H1 (cell line): ENCODE measurements at regions not wholly inside any gene's neighbourhood (a gene's known extent, or its start where the extent isn't known, plus 50 kb on each side); places are given as distances from the start of the nearest gene placed in this dataset.

Experiments
- CTCF ChIA-PET: fragments of 300-600 bp; sonication (Branson Sonifier 250); formaldehyde crosslinking; loops from one replicate; lab custom pipeline; 2021; ENCODE audit not compliant: partially characterized antibody; lab: Charles Lee
- POLR2A ChIA-PET: fragments of 300-600 bp; sonication (Branson Sonifier 250); formaldehyde crosslinking; loops from one replicate; lab custom pipeline; 2021; ENCODE audit warnings: inconsistent platforms; ENCODE audit not compliant: partially characterized antibody; lab: Charles Lee
- DNase-seq, 2 experiments: peaks; one replicate each; pipeline versions ENCODE4 v3.0.0 to v3.0.0-alpha.2; 2010 to 2022; ENCODE audit warnings: low spot score in 2 of 2, low read depth in 1 of 2, mixed read lengths in 1 of 2
- FAIRE-seq: peaks from 2 replicates; lab custom pipeline; 2011; peaks lifted over from hg19 to GRCh38; lab: Jason Lieb, UNC
- H2AFZ ChIP-seq: 2 replicates; pipeline ENCODE4 v1.8.1; 2012; ENCODE audit warnings: low read length, inconsistent platforms
- H2AK5ac ChIP-seq: 2 replicates; pipeline ENCODE4 v1.6.1; 2013; ENCODE audit warnings: low read depth, low read length
- H2BK120ac ChIP-seq: replicated peaks from 2 replicates; pipeline ENCODE3; 2013; ENCODE audit warnings: low read depth, low read length, inconsistent platforms
- H2BK12ac ChIP-seq: 2 replicates; pipeline ENCODE4 v1.6.1; 2013; ENCODE audit warnings: low read depth, low read length
- H2BK15ac ChIP-seq: 2 replicates; pipeline ENCODE4 v1.6.1; 2013; ENCODE audit warnings: low read length
- H2BK20ac ChIP-seq: 2 replicates; pipeline ENCODE4 v1.6.1; 2013; ENCODE audit warnings: low read length
- H2BK5ac ChIP-seq: 2 replicates; pipeline ENCODE4 v1.6.1; 2013; ENCODE audit warnings: low read depth, low read length
- H3K14ac ChIP-seq: 2 replicates; pipeline ENCODE4 v1.6.1; 2013; ENCODE audit warnings: inconsistent platforms; ENCODE audit not compliant: insufficient read length
- H3K18ac ChIP-seq: 2 replicates; pipeline ENCODE4 v1.6.1; 2013; ENCODE audit warnings: low read length; ENCODE audit errors: extremely low read depth
- H3K23ac ChIP-seq: 2 replicates; pipeline ENCODE4 v1.6.1; 2013; ENCODE audit warnings: inconsistent platforms; ENCODE audit not compliant: insufficient read length
- H3K23me2 ChIP-seq: 2 replicates; pipeline ENCODE4 v1.6.1; 2013; ENCODE audit warnings: low read depth, low read length
- H3K27ac ChIP-seq: 2 replicates; pipeline ENCODE4 v1.6.1; 2011; ENCODE audit warnings: low read depth, low read length, inconsistent platforms
- H3K27me3 ChIP-seq, 4 experiments: replicated peaks in 1 of 4; 1 replicate in 1 of 4; 2 replicates in 3 of 4; pipeline versions ENCODE4 v1.6.1 to v1.8.1; 2011 to 2013; ENCODE audit warnings: low read length in 3 of 4, mild to moderate bottlenecking in 3 of 4, inconsistent platforms in 2 of 4, mixed read lengths in 2 of 4, moderate library complexity in 1 of 4; ENCODE audit not compliant: control insufficient read depth in 3 of 4, insufficient read depth in 3 of 4; ENCODE audit errors: extremely low read depth in 1 of 4
- H3K36me3 ChIP-seq, 4 experiments: 2 replicates each; pipeline versions ENCODE4 v1.6.1 to v1.8.1; 2011 to 2013; ENCODE audit warnings: mild to moderate bottlenecking in 4 of 4, low read length in 3 of 4, moderate library complexity in 2 of 4, control low read depth in 1 of 4, inconsistent platforms in 1 of 4; ENCODE audit not compliant: insufficient read depth in 4 of 4, control insufficient read depth in 2 of 4
- H3K4ac ChIP-seq: replicated peaks from 2 replicates; pipeline ENCODE3; 2013; ENCODE audit warnings: low read length, low read depth, mixed read lengths, inconsistent platforms; ENCODE audit not compliant: insufficient read length
- H3K4me1 ChIP-seq, 4 experiments: replicated peaks in 1 of 4; 1 replicate in 1 of 4; 2 replicates in 3 of 4; pipeline versions ENCODE4 v1.6.1 to v1.8.1; 2011 to 2013; ENCODE audit warnings: low read length in 3 of 4, inconsistent platforms in 2 of 4, mixed read lengths in 1 of 4; ENCODE audit not compliant: insufficient read depth in 4 of 4, control insufficient read depth in 3 of 4
- H3K4me2 ChIP-seq, 2 experiments: 2 replicates each; pipeline versions ENCODE4 v1.6.1 to v1.8.1; 2011 to 2013; ENCODE audit warnings: low read depth in 2 of 2, low read length in 2 of 2, control low read depth in 1 of 2, inconsistent platforms in 1 of 2, mild to moderate bottlenecking in 1 of 2; ENCODE audit not compliant: insufficient read depth in 1 of 2
- H3K4me3 ChIP-seq, 4 experiments: fragments of 200-600, 300-600 bp in 1 of 4; sonication (generic), shearing (Covaris generic), sonication (Bioruptor Twin) in 1 of 4; 2 replicates each; pipeline versions ENCODE4 v1.5.1 to v1.8.1; 2011 to 2016; ENCODE audit warnings: low read length in 4 of 4, low read depth in 3 of 4, control low read depth in 2 of 4, inconsistent platforms in 2 of 4, mild to moderate bottlenecking in 2 of 4, mixed read lengths in 1 of 4, moderate library complexity in 1 of 4; ENCODE audit not compliant: insufficient read depth in 2 of 4; ENCODE audit errors: extremely low read depth in 1 of 4
- H3K56ac ChIP-seq: replicated peaks from 2 replicates; pipeline ENCODE3; 2013; ENCODE audit warnings: low read depth, mild to moderate bottlenecking, mixed read lengths, low read length, inconsistent platforms; ENCODE audit not compliant: insufficient read length
- H3K79me1 ChIP-seq: 2 replicates; pipeline ENCODE4 v1.6.1; 2013; ENCODE audit warnings: low read depth, low read length, control low read depth
- H3K79me2 ChIP-seq, 2 experiments: 2 replicates each; pipeline versions ENCODE4 v1.6.1 to v1.8.1; 2012 to 2013; ENCODE audit warnings: low read length in 2 of 2, mild to moderate bottlenecking in 2 of 2, inconsistent platforms in 1 of 2; ENCODE audit not compliant: insufficient read depth in 2 of 2, control insufficient read depth in 1 of 2
- H3K9ac ChIP-seq, 4 experiments: replicated peaks in 1 of 4; 1 replicate in 1 of 4; 2 replicates in 3 of 4; pipeline versions ENCODE4 v1.6.1 to v1.8.1; 2011 to 2013; ENCODE audit warnings: low read depth in 3 of 4, low read length in 3 of 4, control low read depth in 2 of 4, mild to moderate bottlenecking in 2 of 4, moderate library complexity in 2 of 4, inconsistent platforms in 1 of 4; ENCODE audit errors: extremely low read depth in 1 of 4
- H3K9me3 ChIP-seq, 2 experiments: 2 replicates each; pipeline versions ENCODE4 v1.6.1 to v1.8.1; 2012 to 2013; ENCODE audit warnings: mild to moderate bottlenecking in 2 of 2, moderate library complexity in 2 of 2, control low read depth in 1 of 2, inconsistent platforms in 1 of 2, low read depth in 1 of 2, low read length in 1 of 2, mixed read lengths in 1 of 2; ENCODE audit not compliant: insufficient read depth in 2 of 2
- H4K20me1 ChIP-seq, 2 experiments: replicated peaks in 1 of 2; 2 replicates each; pipeline versions ENCODE3 to v1.8.1; 2011 to 2013; ENCODE audit warnings: inconsistent platforms in 2 of 2, low read length in 2 of 2, mild to moderate bottlenecking in 1 of 2; ENCODE audit not compliant: insufficient read depth in 2 of 2, control insufficient read depth in 1 of 2
- H4K5ac ChIP-seq: 2 replicates; pipeline ENCODE4 v1.6.1; 2013; ENCODE audit warnings: low read length, low read depth, mixed read lengths, inconsistent platforms; ENCODE audit not compliant: insufficient read length
- H4K8ac ChIP-seq: 2 replicates; pipeline ENCODE4 v1.8.0; 2013; ENCODE audit warnings: mild to moderate bottlenecking, moderate library complexity, low read length, inconsistent platforms; ENCODE audit not compliant: insufficient read depth; ENCODE audit errors: extremely low read depth
- H4K91ac ChIP-seq: replicated peaks from 2 replicates; pipeline ENCODE3; 2013; ENCODE audit warnings: low read length, mixed read lengths, inconsistent platforms; ENCODE audit not compliant: insufficient read length
- BRCA1 ChIP-seq: IDR thresholded peaks from 2 replicates; pipeline ENCODE4 v1.6.1; 2012; ENCODE audit warnings: low read depth, low read length, improper control_type of control experiment
- HDAC6 ChIP-seq: IDR thresholded peaks from one replicate; pipeline ENCODE4 v1.7.1; 2012; ENCODE audit warnings: low read depth, mild to moderate bottlenecking, inconsistent platforms, low read length, moderate library complexity
- MAFK ChIP-seq: IDR thresholded peaks from 2 replicates; pipeline ENCODE4 v1.6.1; 2012; ENCODE audit warnings: low read depth, mild to moderate bottlenecking, improper control_type of control experiment, low read length
- MAX ChIP-seq: IDR thresholded peaks from 2 replicates; pipeline ENCODE4 v1.6.1; 2012; ENCODE audit warnings: inconsistent platforms
- WGBS, 2 experiments: shearing (Covaris generic) in 1 of 2; methylation state at CpG; one replicate each; pipeline versions ENCODE4 v1.1.6 to v1.1.7; 2013 to 2015; ENCODE audit warnings: low lambda C conversion rate in 2 of 2, mixed read lengths in 2 of 2, inconsistent platforms in 1 of 2, low coverage in 1 of 2, missing lambda C conversion rate in 1 of 2; ENCODE audit not compliant: insufficient replicate concordance in 2 of 2, insufficient coverage in 1 of 2, insufficient read length in 1 of 2; ENCODE audit errors: extremely low coverage in 1 of 2, missing lambda C conversion rate in 1 of 2; 5-methylcytosine and 5-hydroxymethylcytosine counted together

DNA sequence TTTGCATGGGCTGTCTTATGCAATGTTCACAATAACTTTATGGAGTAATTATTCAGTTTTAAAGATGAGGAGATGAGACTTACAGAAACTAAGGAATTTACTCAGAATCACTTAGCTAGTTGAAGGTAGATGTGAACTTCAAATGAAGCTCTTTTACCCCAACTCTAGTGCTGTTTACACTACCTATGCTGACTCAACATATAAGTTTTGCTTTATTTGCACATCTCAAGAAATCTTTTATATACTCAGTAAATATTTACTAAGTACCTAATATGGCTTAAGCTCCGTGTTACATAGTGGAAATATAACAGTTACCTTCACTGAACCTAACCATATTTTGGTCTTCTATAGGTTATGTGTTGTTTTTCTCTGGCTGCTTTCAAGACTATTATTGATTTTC is 293.2 kb downstream of the ANXA1 start:
- H3K18ac ChIP-seq = no peak overlapping the region
- no peak overlapping the region for H3K4me2 ChIP-seq
- H2AK5ac ChIP-seq = no peak overlapping the region
- H2BK20ac ChIP-seq = no peak overlapping the region
- no peaks in the 10 kb centered on the region for H3K23me2 ChIP-seq
- H2AFZ ChIP-seq = no peak overlapping the region
- H2BK120ac ChIP-seq = no peak overlapping the region
- no peaks in the 10 kb centered on the region for H3K27me3 ChIP-seq
- H3K9ac ChIP-seq = no peak overlapping the region
- no peaks in the 10 kb centered on the region for H3K9me3 ChIP-seq
- H3K56ac ChIP-seq = no peak overlapping the region
- no peak overlapping the region for H2BK15ac ChIP-seq
- no peak overlapping the region for H4K8ac ChIP-seq
- H3K27ac ChIP-seq = no peak overlapping the region
- H3K36me3 ChIP-seq = no peaks in the 10 kb centered on the region
- no peak overlapping the region for H4K91ac ChIP-seq
- peaks cover 0 to 8% (median 2%) of the 10 kb centered on the region in 4 experiments; a peak in 2 of 7 replicates for H3K4me1 ChIP-seq
- ChIA-PET CTCF (interaction anchor here (0.7 to 0.8 kb wide), 2 partner anchors 17 to 81 kb away, joined by 3 read pairs; no protein-coding TSS in a partner anchor), POLR2A (no interaction called here)
- H4K20me1 ChIP-seq = no peaks in the 10 kb centered on the region
- no peaks in the 10 kb centered on the region for H3K79me2 ChIP-seq
- H3K4ac ChIP-seq = no peak overlapping the region
- H4K5ac ChIP-seq = no peak overlapping the region
- 80% methylated on average over 1 of the region's 1 CpG; no CpG with 5 or more reads in 1 of the 2 experiments for WGBS, 2 experiments
- FAIRE-seq (no peak), DNase-seq (no peak)
- no peak overlapping the region for H3K4me3 ChIP-seq
- TF ChIP-seq HDAC6 (no peak), MAX (no peak), BRCA1 (no peak), MAFK (peak; percentile 5; the same call in 1 of the 2 replicates)
- H3K79me1 ChIP-seq = no peaks in the 10 kb centered on the region
- H3K14ac ChIP-seq = no peak overlapping the region
- H3K23ac ChIP-seq = no peak overlapping the region
- no peak overlapping the region for H2BK5ac ChIP-seq
- no peak overlapping the region for H2BK12ac ChIP-seq
